ENCODE measurements at regions not wholly inside any gene's neighbourhood (a gene's known extent, or its start where the extent isn't known, plus 50 kb on each side); places are given as distances from the start of the nearest gene placed in this dataset.

GRCh38 chr21:16005996-16006395 is 276.2 kb downstream of the USP25 start:
- no peaks in the 10 kb centered on the region for H3K4me1 ChIP-seq (replicated peaks)
- no peak overlapping the region for H3K27ac ChIP-seq
- no peaks in the 10 kb centered on the region for H3K9me3 ChIP-seq
- H3K36me3 ChIP-seq = no peaks in the 10 kb centered on the region
- TF ChIP-seq POLR2A (IDR thresholded peaks at IDR 0.05) = no peak
- TF ChIP-seq, protein P1, sequence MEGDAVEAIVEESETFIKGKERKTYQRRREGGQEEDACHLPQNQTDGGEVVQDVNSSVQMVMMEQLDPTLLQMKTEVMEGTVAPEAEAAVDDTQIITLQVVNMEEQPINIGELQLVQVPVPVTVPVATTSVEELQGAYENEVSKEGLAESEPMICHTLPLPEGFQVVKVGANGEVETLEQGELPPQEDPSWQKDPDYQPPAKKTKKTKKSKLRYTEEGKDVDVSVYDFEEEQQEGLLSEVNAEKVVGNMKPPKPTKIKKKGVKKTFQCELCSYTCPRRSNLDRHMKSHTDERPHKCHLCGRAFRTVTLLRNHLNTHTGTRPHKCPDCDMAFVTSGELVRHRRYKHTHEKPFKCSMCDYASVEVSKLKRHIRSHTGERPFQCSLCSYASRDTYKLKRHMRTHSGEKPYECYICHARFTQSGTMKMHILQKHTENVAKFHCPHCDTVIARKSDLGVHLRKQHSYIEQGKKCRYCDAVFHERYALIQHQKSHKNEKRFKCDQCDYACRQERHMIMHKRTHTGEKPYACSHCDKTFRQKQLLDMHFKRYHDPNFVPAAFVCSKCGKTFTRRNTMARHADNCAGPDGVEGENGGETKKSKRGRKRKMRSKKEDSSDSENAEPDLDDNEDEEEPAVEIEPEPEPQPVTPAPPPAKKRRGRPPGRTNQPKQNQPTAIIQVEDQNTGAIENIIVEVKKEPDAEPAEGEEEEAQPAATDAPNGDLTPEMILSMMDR (IDR thresholded peaks at IDR 0.05) = no peak
- DNase-seq (ENCODE audit: low spot score) = no peak
- no peaks in the 10 kb centered on the region for H3K27me3 ChIP-seq (replicated peaks; ENCODE audit: insufficient read depth)
- WGBS = 85% methylated on average over 1 of the region's 1 CpG
- no peak overlapping the region for H3K4me3 ChIP-seq
- intact Hi-C loops (cut with DNase I) = loop anchor here (10.0 kb wide), 1 partner anchor 329 kb away; no protein-coding TSS in a partner anchor

DNA sequence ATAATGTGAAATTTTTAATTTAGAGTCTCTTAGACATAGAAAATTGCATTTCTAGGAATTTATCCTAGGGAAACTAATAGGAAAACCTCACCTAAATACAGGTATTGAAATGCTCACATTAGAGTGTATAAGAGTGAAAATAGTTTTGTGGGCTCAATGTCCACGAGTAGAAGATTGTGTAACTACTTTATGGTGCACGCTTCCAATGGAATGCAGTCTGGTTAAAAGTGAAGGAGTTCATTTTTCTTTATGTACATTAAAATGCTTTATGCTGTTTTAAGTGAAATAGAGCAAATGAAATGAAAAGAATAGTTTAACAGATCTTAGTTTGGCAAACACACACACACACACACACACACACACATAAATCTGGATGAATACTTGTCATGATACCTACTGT is 278.2 kb downstream of the USP25 start:
- H3K27me3 ChIP-seq (replicated peaks; ENCODE audit: insufficient read depth) = no peaks in the 10 kb centered on the region
- no peak overlapping the region for H3K4me3 ChIP-seq
- WGBS = 60% methylated on average over 2 of the region's 2 CpGs
- intact Hi-C loops (cut with DNase I) = loop anchor here (10.0 kb wide), 1 partner anchor 327 kb away; no protein-coding TSS in a partner anchor
- no peaks in the 10 kb centered on the region for H3K4me1 ChIP-seq (replicated peaks)
- no peaks in the 10 kb centered on the region for H3K9me3 ChIP-seq
- TF ChIP-seq, protein P1 (IDR thresholded peaks at IDR 0.05) = no peak
- TF ChIP-seq POLR2AphosphoS5 (IDR thresholded peaks at IDR 0.05) (no peak), POLR2A (IDR thresholded peaks at IDR 0.05) (no peak)
- DNase-seq (ENCODE audit: low spot score) = no peak
- no peak overlapping the region for H3K27ac ChIP-seq
- H3K36me3 ChIP-seq = no peaks in the 10 kb centered on the region

GRCh38 chr21:16011719-16012118 is 281.9 kb downstream of the USP25 start:
- Histone ChIP-seq H3K36me3 (no peaks in the 10 kb centered on the region), H3K9me3 (no peaks in the 10 kb centered on the region), H3K27ac (peak overlapping the region; percentile 26 to 33), H3K4me1 (replicated peaks) (no peaks in the 10 kb centered on the region), H3K4me3 (no peak overlapping the region), H3K27me3 (replicated peaks; ENCODE audit: insufficient read depth) (no peaks in the 10 kb centered on the region)
- intact Hi-C loops (cut with DNase I) = loop anchor here (5.0 kb wide), 1 partner anchor 61 kb away; no protein-coding TSS in a partner anchor
- no peak for DNase-seq (ENCODE audit: low spot score)
- 90% methylated on average over 4 of the region's 4 CpGs for WGBS
- TF ChIP-seq, protein P1 (IDR thresholded peaks at IDR 0.05) = no peak
- TF ChIP-seq POLR2A (IDR thresholded peaks at IDR 0.05) (no peak), POLR2AphosphoS5 (IDR thresholded peaks at IDR 0.05) (no peak)

DNA sequence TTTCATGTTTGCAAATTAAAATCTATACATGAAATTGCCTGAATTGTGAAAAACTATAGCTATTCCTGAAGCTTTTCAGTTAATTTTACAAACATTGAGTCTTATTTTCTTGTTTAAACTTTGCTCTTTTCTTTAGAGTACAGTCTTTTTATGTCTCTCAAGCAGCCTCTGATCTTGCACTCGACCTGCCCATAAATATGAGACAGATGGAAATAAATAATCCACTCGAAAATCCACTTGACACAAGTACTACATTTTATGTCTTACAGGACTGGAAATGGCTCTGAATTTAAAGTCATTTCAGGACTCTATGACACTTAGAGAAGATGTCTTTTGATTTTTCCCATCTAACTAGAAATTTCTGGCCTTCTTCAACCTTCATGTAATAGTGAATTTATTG is 283.8 kb downstream of the USP25 start:
- DNase-seq (ENCODE audit: low spot score) = no peak
- no peak overlapping the region for H3K4me3 ChIP-seq
- WGBS = 7% methylated on average over 2 of the region's 2 CpGs
- H3K36me3 ChIP-seq = no peaks in the 10 kb centered on the region
- H3K4me1 ChIP-seq (replicated peaks) = no peaks in the 10 kb centered on the region
- TF ChIP-seq, protein P1 (IDR thresholded peaks at IDR 0.05) = no peak
- TF ChIP-seq POLR2A (IDR thresholded peaks at IDR 0.05) (no peak), POLR2AphosphoS5 (IDR thresholded peaks at IDR 0.05) (no peak)
- H3K27me3 ChIP-seq (replicated peaks; ENCODE audit: insufficient read depth) = no peaks in the 10 kb centered on the region
- no peaks in the 10 kb centered on the region for H3K9me3 ChIP-seq
- peak overlapping the region; percentile 30 to 50 for H3K27ac ChIP-seq
- intact Hi-C loops (cut with DNase I) = loop anchor here (5.0 kb wide), 1 partner anchor 59 kb away; no protein-coding TSS in a partner anchor

GRCh38 chr21:16020878-16021277 is 291.1 kb downstream of the USP25 start:
- no peak overlapping the region for H3K27ac ChIP-seq
- TF ChIP-seq, protein P1 (IDR thresholded peaks at IDR 0.05) = no peak
- TF ChIP-seq POLR2A (IDR thresholded peaks at IDR 0.05) (no peak), POLR2AphosphoS5 (IDR thresholded peaks at IDR 0.05) (no peak)
- no peaks in the 10 kb centered on the region for H3K9me3 ChIP-seq
- no peak overlapping the region for H3K4me3 ChIP-seq
- no peak for DNase-seq (ENCODE audit: low spot score)
- H3K27me3 ChIP-seq (replicated peaks; ENCODE audit: insufficient read depth) = no peaks in the 10 kb centered on the region
- intact Hi-C loops (cut with DNase I) = no loop called here
- no peaks in the 10 kb centered on the region for H3K36me3 ChIP-seq
- no peaks in the 10 kb centered on the region for H3K4me1 ChIP-seq (replicated peaks)
- 97% methylated on average over 2 of the region's 2 CpGs for WGBS

Measured in prostate gland (tissue), 2 donors.